MM.1S (cell line): ENCODE measurements at regions not wholly inside any gene's neighbourhood (a gene's known extent, or its start where the extent isn't known, plus 50 kb on each side); places are given as distances from the start of the nearest gene placed in this dataset.

ENCODE experiments used
- DNase-seq: peaks from one replicate; pipeline ENCODE4 v3.0.0-alpha.2; 2015
- H2AFZ ChIP-seq: fragments of 300-600 bp; sonication (generic); 2 replicates; pipeline ENCODE4 v1.6.0; 2016; ENCODE audit warnings: antibody characterized with exemption, low read length
- H3F3A ChIP-seq: fragments of 300-600 bp; sonication (generic); 2 replicates; pipeline ENCODE4 v1.6.1; 2016; ENCODE audit warnings: mild to moderate bottlenecking, antibody characterized with exemption, low read length, moderate library complexity, mixed read lengths; ENCODE audit not compliant: insufficient read depth
- H3K27ac ChIP-seq: fragments of 300-600 bp; sonication (generic); 2 replicates; pipeline ENCODE4 v1.5.1; 2016; ENCODE audit warnings: mild to moderate bottlenecking, low read length
- H3K27me3 ChIP-seq: fragments of 300-600 bp; sonication (generic); replicated peaks from 2 replicates; pipeline ENCODE4 v1.6.0; 2016; ENCODE audit warnings: low read length; ENCODE audit not compliant: insufficient read depth
- H3K36me3 ChIP-seq: fragments of 300-600 bp; sonication (generic); replicated peaks from 2 replicates; pipeline ENCODE4 v1.6.1; 2016; ENCODE audit warnings: mild to moderate bottlenecking, low read length, mixed read lengths; ENCODE audit not compliant: insufficient read depth
- H3K4me1 ChIP-seq: fragments of 300-600 bp; sonication (generic); 2 replicates; pipeline ENCODE4 v1.6.1; 2016; ENCODE audit warnings: low read length, mixed read lengths
- H3K4me2 ChIP-seq: fragments of 300-600 bp; sonication (generic); 2 replicates; pipeline ENCODE4 v1.6.0; 2016; ENCODE audit warnings: low read depth, low read length
- H3K4me3 ChIP-seq: fragments of 300-600 bp; sonication (generic); 2 replicates; pipeline ENCODE4 v1.5.1; 2016; ENCODE audit warnings: low read length, mixed read lengths
- H3K79me2 ChIP-seq: fragments of 300-600 bp; sonication (generic); 2 replicates; pipeline ENCODE4 v1.6.1; 2016; ENCODE audit warnings: mixed run types, low read length, mixed read lengths
- H3K9ac ChIP-seq: fragments of 300-600 bp; sonication (generic); 2 replicates; pipeline ENCODE4 v1.6.1; 2016; ENCODE audit warnings: low read length, mixed read lengths
- H3K9me2 ChIP-seq: fragments of 300-600 bp; sonication (generic); replicated peaks from 2 replicates; pipeline ENCODE4 v1.6.1; 2016; ENCODE audit warnings: mild to moderate bottlenecking, low read length, mixed read lengths; ENCODE audit not compliant: insufficient read depth
- H3K9me3 ChIP-seq: fragments of 300-600 bp; sonication (generic); replicated peaks from 2 replicates; pipeline ENCODE4 v1.6.1; 2016; ENCODE audit warnings: mild to moderate bottlenecking, low read length, mixed read lengths; ENCODE audit not compliant: insufficient read depth
- H4K20me1 ChIP-seq: fragments of 300-600 bp; sonication (generic); 2 replicates; pipeline ENCODE4 v1.6.1; 2016; ENCODE audit warnings: mild to moderate bottlenecking, low read length, moderate library complexity, mixed read lengths; ENCODE audit not compliant: insufficient read depth
- EZH2 ChIP-seq: fragments of 300-600 bp; sonication (generic); optimal IDR thresholded peaks from 2 replicates; pipeline ENCODE3; 2017; ENCODE audit warnings: low read depth, mild to moderate bottlenecking, antibody characterized with exemption, low read length, mixed read lengths
- EZH2phosphoT487 ChIP-seq: fragments of 300-600 bp; sonication (generic); IDR thresholded peaks from 2 replicates; pipeline ENCODE4 v1.6.1; 2018; ENCODE audit warnings: antibody characterized with exemption, low read length
- TF ChIP-seq, protein P1 (sequence below): fragments of 300-600 bp; sonication (generic); IDR thresholded peaks from 2 replicates; pipeline ENCODE4 v1.5.1; 2016; ENCODE audit warnings: antibody characterized with exemption, low read length, mixed read lengths

DNA sequence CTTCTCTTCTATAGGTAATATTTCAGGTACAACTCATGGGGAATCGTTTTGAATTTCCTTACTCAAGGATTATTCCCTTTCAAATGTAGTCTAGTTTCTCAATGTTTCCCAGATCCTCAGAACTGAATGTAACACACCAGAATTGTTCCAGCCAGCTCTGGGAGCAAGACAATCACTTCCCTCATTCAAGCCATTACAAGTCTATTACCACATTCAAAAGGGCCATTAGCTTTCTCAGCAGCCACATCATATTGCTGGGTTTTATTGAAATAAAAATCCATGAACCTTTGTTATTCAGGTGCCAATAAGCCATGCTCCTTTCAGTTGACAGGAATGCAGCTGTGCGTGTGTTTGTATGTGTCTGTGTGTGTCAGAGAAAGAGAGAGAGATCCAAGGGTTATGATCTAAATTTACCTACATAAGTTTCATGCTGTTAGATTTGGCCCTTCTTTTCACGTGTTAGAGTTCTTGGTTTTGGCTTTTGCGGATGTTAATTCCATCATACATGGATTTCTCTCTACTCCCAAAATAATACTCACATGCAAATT lies 357.7 kb downstream of the BCAT1 start:
- H2AFZ ChIP-seq, result no peak overlapping the region
- no peak overlapping the region for H3K4me2 ChIP-seq
- no peak for DNase-seq
- H3K9me2 ChIP-seq, result no peaks in the 10 kb centered on the region
- no peaks in the 10 kb centered on the region for H4K20me1 ChIP-seq
- no peak overlapping the region for H3K27ac ChIP-seq
- no peaks in the 10 kb centered on the region for H3K4me1 ChIP-seq
- H3K4me3 ChIP-seq, result no peak overlapping the region
- H3F3A ChIP-seq, result no peaks in the 10 kb centered on the region
- H3K79me2 ChIP-seq, result no peaks in the 10 kb centered on the region
- TF ChIP-seq EZH2 (no peak), EZH2phosphoT487 (no peak)
- TF ChIP-seq, protein P1, sequence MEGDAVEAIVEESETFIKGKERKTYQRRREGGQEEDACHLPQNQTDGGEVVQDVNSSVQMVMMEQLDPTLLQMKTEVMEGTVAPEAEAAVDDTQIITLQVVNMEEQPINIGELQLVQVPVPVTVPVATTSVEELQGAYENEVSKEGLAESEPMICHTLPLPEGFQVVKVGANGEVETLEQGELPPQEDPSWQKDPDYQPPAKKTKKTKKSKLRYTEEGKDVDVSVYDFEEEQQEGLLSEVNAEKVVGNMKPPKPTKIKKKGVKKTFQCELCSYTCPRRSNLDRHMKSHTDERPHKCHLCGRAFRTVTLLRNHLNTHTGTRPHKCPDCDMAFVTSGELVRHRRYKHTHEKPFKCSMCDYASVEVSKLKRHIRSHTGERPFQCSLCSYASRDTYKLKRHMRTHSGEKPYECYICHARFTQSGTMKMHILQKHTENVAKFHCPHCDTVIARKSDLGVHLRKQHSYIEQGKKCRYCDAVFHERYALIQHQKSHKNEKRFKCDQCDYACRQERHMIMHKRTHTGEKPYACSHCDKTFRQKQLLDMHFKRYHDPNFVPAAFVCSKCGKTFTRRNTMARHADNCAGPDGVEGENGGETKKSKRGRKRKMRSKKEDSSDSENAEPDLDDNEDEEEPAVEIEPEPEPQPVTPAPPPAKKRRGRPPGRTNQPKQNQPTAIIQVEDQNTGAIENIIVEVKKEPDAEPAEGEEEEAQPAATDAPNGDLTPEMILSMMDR, result no peak
- no peaks in the 10 kb centered on the region for H3K36me3 ChIP-seq
- H3K9me3 ChIP-seq, result no peaks in the 10 kb centered on the region
- no peaks in the 10 kb centered on the region for H3K27me3 ChIP-seq
- no peak overlapping the region for H3K9ac ChIP-seq

DNA sequence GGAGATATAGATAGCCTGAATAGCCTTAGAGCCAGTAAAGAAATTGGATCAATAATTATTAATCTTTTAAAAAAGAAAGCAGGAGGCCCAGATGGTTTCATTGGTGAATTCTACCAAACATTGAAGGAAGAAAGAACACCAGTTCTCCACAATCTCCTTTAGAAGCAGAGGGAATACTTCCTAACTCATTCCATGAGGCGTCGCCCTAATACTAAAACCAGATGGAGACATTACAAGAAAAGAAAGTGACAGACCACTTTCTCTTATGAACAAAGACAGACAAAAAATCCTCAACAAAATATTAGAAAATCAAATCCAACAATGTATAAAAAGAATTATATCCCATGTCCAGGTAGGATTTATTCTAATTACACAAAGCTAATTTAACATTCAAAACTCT lies 362.6 kb downstream of the BCAT1 start:
- no peaks in the 10 kb centered on the region for H4K20me1 ChIP-seq
- no peaks in the 10 kb centered on the region for H3F3A ChIP-seq
- H3K27me3 ChIP-seq, result no peaks in the 10 kb centered on the region
- no peak overlapping the region for H2AFZ ChIP-seq
- H3K79me2 ChIP-seq, result no peaks in the 10 kb centered on the region
- H3K9me2 ChIP-seq, result no peaks in the 10 kb centered on the region
- H3K4me1 ChIP-seq, result no peaks in the 10 kb centered on the region
- H3K9me3 ChIP-seq, result no peaks in the 10 kb centered on the region
- no peak overlapping the region for H3K9ac ChIP-seq
- H3K27ac ChIP-seq, result no peak overlapping the region
- TF ChIP-seq, protein P1, result no peak
- TF ChIP-seq EZH2, result no peak
- no peak for TF ChIP-seq EZH2phosphoT487
- no peak for DNase-seq
- no peak overlapping the region for H3K4me3 ChIP-seq
- no peaks in the 10 kb centered on the region for H3K36me3 ChIP-seq
- no peak overlapping the region for H3K4me2 ChIP-seq

DNA sequence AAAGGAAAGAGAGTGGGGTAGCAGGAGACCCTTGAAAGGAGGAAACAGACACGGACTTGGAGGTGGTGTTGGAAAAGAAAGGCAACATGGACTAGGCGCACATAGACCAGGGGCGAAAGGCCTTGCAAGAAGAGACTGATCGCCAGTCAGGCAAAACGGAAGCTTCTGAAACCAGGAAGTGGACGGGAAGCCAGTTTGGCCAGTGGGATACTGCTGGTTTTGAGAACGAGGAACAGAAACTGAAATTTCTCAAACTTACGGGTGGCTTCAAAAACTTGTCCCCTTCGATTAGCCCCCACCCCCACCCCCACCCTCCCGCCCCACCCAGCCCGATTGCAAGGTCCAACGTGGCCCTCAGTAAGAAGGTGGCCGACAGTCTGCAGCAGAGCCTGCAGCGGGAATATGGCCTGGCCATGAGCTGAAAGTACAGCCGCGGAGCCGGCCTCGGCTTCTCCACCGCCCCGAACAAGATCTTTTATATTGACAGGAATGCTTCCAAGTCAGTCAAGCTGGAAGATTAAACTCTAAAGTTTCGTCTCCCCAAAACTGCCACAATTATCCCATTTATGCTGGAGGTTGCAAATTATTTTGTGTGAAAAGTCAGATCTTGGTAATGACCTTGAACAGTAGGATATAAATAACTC lies 364.7 kb downstream of the BCAT1 start:
- TF ChIP-seq EZH2 (no peak), EZH2phosphoT487 (no peak)
- TF ChIP-seq, protein P1, result no peak
- no peak overlapping the region for H3K9ac ChIP-seq
- no peaks in the 10 kb centered on the region for H3K4me1 ChIP-seq
- no peaks in the 10 kb centered on the region for H3K27me3 ChIP-seq
- H3K27ac ChIP-seq, result no peak overlapping the region
- no peak overlapping the region for H3K4me2 ChIP-seq
- H3K79me2 ChIP-seq, result no peaks in the 10 kb centered on the region
- no peak overlapping the region for H3K4me3 ChIP-seq
- DNase-seq, result no peak
- no peaks in the 10 kb centered on the region for H3K36me3 ChIP-seq
- no peaks in the 10 kb centered on the region for H3K9me2 ChIP-seq
- H3K9me3 ChIP-seq, result no peaks in the 10 kb centered on the region
- no peak overlapping the region for H2AFZ ChIP-seq
- no peaks in the 10 kb centered on the region for H3F3A ChIP-seq
- H4K20me1 ChIP-seq, result no peaks in the 10 kb centered on the region
